ENCODE measurements at regions not wholly inside any gene's neighbourhood (a gene's known extent, or its start where the extent isn't known, plus 50 kb on each side); places are given as distances from the start of the nearest gene placed in this dataset.

- no peak for DNase-seq
- Histone ChIP-seq H3K9me3 (ENCODE audit: control insufficient read depth in 2 of 3, insufficient read depth in 1 of 3, low read length in 3 of 3) (no peaks in the 10 kb centered on the region), H3K4me1 (ENCODE audit: control insufficient read depth in 2 of 3, insufficient read depth in 2 of 3, low read depth in 1 of 3, low read length in 3 of 3) (no peaks in the 10 kb centered on the region), H3K4me3 (ENCODE audit: low read length in 3 of 3) (no peak overlapping the region), H3K36me3 (ENCODE audit: control insufficient read depth in 2 of 3, insufficient read depth in 3 of 3, low read length in 3 of 3) (no peaks in the 10 kb centered on the region), H3K27me3 (ENCODE audit: control insufficient read depth, insufficient read depth, low read length) (no peaks in the 10 kb centered on the region), H3K27ac (ENCODE audit: low read depth in 2 of 2, low read length in 2 of 2) (no peak overlapping the region), H3K9ac (ENCODE audit: low read length in 3 of 3) (no peak overlapping the region)
- FAIRE-seq, result no peak
- intact Hi-C loops (cut with DNase I), result no loop called here
- TF ChIP-seq CTCF (IDR thresholded peaks at IDR 0.05; ENCODE audit: borderline replicate concordance, extremely low read depth, insufficient read depth), result no peak
Measured at GRCh38 chr20:61138566-61138965, 113.5 kb upstream of the CDH4 start.

DNA sequence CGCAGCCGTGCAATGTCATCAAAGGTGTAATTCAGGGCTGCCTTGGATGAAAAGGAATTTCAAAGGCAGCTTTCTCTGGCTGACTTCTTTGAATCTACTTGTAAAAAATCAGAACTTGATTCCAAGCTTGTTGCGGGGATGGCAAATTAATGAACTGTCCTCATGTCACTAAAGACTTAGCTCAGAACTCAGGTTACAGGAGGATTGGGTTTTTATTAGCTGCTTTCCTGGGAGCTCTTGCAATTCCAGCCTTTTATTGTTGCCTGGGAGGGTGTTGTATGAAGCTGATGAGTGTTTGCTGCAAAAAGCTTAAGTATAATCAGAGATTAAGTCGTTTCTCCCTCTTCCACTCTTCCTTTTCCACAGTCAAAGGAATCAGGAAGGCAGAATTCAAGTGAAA lies 113.0 kb upstream of the CDH4 start:
- H3K27ac ChIP-seq (ENCODE audit: low read depth in 2 of 2, low read length in 2 of 2), result no peak overlapping the region
- intact Hi-C loops (cut with DNase I), result no loop called here
- no peaks in the 10 kb centered on the region for H3K36me3 ChIP-seq (ENCODE audit: control insufficient read depth in 2 of 3, insufficient read depth in 3 of 3, low read length in 3 of 3)
- no peak overlapping the region for H3K4me3 ChIP-seq (ENCODE audit: low read length in 3 of 3)
- no peak overlapping the region for H3K9ac ChIP-seq (ENCODE audit: low read length in 3 of 3)
- no peak for FAIRE-seq
- no peak for TF ChIP-seq CTCF (IDR thresholded peaks at IDR 0.05; ENCODE audit: borderline replicate concordance, extremely low read depth, insufficient read depth)
- peak in 2 of 5 donors; percentile 51 to 65 for DNase-seq
- peaks cover 0 to 3% (median 0%) of the 10 kb centered on the region in 3 donors for H3K9me3 ChIP-seq (ENCODE audit: control insufficient read depth in 2 of 3, insufficient read depth in 1 of 3, low read length in 3 of 3)
- H3K4me1 ChIP-seq (ENCODE audit: control insufficient read depth in 2 of 3, insufficient read depth in 2 of 3, low read depth in 1 of 3, low read length in 3 of 3), result no peaks in the 10 kb centered on the region
- H3K27me3 ChIP-seq (ENCODE audit: control insufficient read depth, insufficient read depth, low read length), result no peaks in the 10 kb centered on the region

- no peak for TF ChIP-seq CTCF (IDR thresholded peaks at IDR 0.05; ENCODE audit: borderline replicate concordance, extremely low read depth, insufficient read depth)
Measured at GRCh38 chr20:61140576-61140975, 111.5 kb upstream of the CDH4 start.

DNA sequence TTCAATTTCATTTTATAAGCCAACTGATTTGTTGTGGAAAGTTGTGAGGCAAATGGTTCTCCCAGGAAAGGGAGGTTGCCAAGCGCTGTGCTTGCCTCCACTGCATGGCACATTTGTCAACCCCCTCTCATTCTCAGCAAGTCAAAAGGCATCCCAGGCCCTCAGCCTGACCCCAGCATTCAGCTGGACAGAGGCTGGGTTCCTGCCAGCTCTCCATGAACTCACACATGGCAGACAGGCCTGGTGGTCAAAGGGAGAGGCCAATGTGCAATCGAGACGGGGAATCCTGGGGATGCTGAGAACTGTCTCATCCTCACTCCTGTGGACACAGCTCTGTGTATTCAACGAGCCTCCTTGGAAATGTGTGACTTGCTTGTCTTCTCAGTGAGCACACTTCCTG lies 106.0 kb upstream of the CDH4 start:
- DNase-seq (no peak), FAIRE-seq (no peak)
- Histone ChIP-seq H3K9ac (ENCODE audit: low read length in 3 of 3) (no peak overlapping the region), H3K27me3 (ENCODE audit: control insufficient read depth, insufficient read depth, low read length) (no peaks in the 10 kb centered on the region), H3K4me3 (ENCODE audit: low read length in 3 of 3) (no peak overlapping the region), H3K27ac (ENCODE audit: low read depth in 2 of 2, low read length in 2 of 2) (no peak overlapping the region), H3K36me3 (ENCODE audit: control insufficient read depth in 2 of 3, insufficient read depth in 3 of 3, low read length in 3 of 3) (no peaks in the 10 kb centered on the region), H3K4me1 (ENCODE audit: control insufficient read depth in 2 of 3, insufficient read depth in 2 of 3, low read depth in 1 of 3, low read length in 3 of 3) (no peaks in the 10 kb centered on the region), H3K9me3 (ENCODE audit: control insufficient read depth in 2 of 3, insufficient read depth in 1 of 3, low read length in 3 of 3) (peaks cover 0 to 4% (median 0%) of the 10 kb centered on the region in 3 donors)
- intact Hi-C loops (cut with DNase I), result no loop called here
- TF ChIP-seq CTCF (IDR thresholded peaks at IDR 0.05; ENCODE audit: borderline replicate concordance, extremely low read depth, insufficient read depth), result no peak

More at GRCh38 chr20:61140576-61140975, 111.5 kb upstream of the CDH4 start:
- Histone ChIP-seq H3K4me1 (ENCODE audit: control insufficient read depth in 2 of 3, insufficient read depth in 2 of 3, low read depth in 1 of 3, low read length in 3 of 3) (no peaks in the 10 kb centered on the region), H3K27me3 (ENCODE audit: control insufficient read depth, insufficient read depth, low read length) (no peaks in the 10 kb centered on the region), H3K27ac (ENCODE audit: low read depth in 2 of 2, low read length in 2 of 2) (no peak overlapping the region), H3K9ac (ENCODE audit: low read length in 3 of 3) (no peak overlapping the region), H3K36me3 (ENCODE audit: control insufficient read depth in 2 of 3, insufficient read depth in 3 of 3, low read length in 3 of 3) (no peaks in the 10 kb centered on the region), H3K4me3 (ENCODE audit: low read length in 3 of 3) (no peak overlapping the region), H3K9me3 (ENCODE audit: control insufficient read depth in 2 of 3, insufficient read depth in 1 of 3, low read length in 3 of 3) (peaks cover 0 to 4% (median 0%) of the 10 kb centered on the region in 3 donors)
- DNase-seq (no peak), FAIRE-seq (no peak)
- intact Hi-C loops (cut with DNase I), result no loop called here

Measured in kidney (tissue), 13 donors.